ENCODE measurements at regions not wholly inside any gene's neighbourhood (a gene's known extent, or its start where the extent isn't known, plus 50 kb on each side); places are given as distances from the start of the nearest gene placed in this dataset.

- no peaks in the 10 kb centered on the region for H3K4me1 ChIP-seq (ENCODE audit: control insufficient read depth, extremely low read depth, insufficient read depth, low read length)
- H2AFZ ChIP-seq (ENCODE audit: low read length): no peak overlapping the region
- no peaks in the 10 kb centered on the region for H3K9me3 ChIP-seq (ENCODE audit: control insufficient read depth, insufficient read depth, low read depth, low read length)
- H3K27ac ChIP-seq (ENCODE audit: insufficient read depth, low read length): no peak overlapping the region
- no peaks in the 10 kb centered on the region for H4K20me1 ChIP-seq (ENCODE audit: control insufficient read depth, extremely low read depth, insufficient read depth, low read length)
- no peaks in the 10 kb centered on the region for H3K79me2 ChIP-seq (ENCODE audit: control insufficient read depth, insufficient read depth, low read length)
- no peak overlapping the region for H3K4me3 ChIP-seq (replicated peaks in 1 of 4; ENCODE audit: control extremely low read depth in 1 of 4, insufficient read depth in 1 of 4, low read depth in 3 of 4, low read length in 4 of 4)
- H3K36me3 ChIP-seq (ENCODE audit: control insufficient read depth, insufficient read depth, low read length): no peaks in the 10 kb centered on the region
- H3K9ac ChIP-seq (ENCODE audit: insufficient read depth, low read length): no peak overlapping the region
- no peak for DNase-seq (ENCODE audit: low read depth in 2 of 2)
- H3K4me2 ChIP-seq (ENCODE audit: extremely low read depth, insufficient read depth, low read length): no peak overlapping the region
- no peaks in the 10 kb centered on the region for H3K27me3 ChIP-seq (ENCODE audit: control insufficient read depth, insufficient read depth, low read length)
- TF ChIP-seq EZH2 (IDR thresholded peaks at IDR 0.05; ENCODE audit: low read length, missing control alignments): no peak
- TF ChIP-seq CTCF (conservative IDR thresholded peaks at IDR 0.05 in 1 of 2, IDR thresholded peaks at IDR 0.05 in 1 of 2; ENCODE audit: low read depth in 1 of 2, low read length in 2 of 2): no peak
Measured at GRCh38 chr11:42257534-42257933, 798.1 kb upstream of the LRRC4C start.

- H3K27me3 ChIP-seq (ENCODE audit: control insufficient read depth, insufficient read depth, low read length): no peaks in the 10 kb centered on the region
- H3K4me2 ChIP-seq (ENCODE audit: extremely low read depth, insufficient read depth, low read length): no peak overlapping the region
- TF ChIP-seq EZH2 (IDR thresholded peaks at IDR 0.05; ENCODE audit: low read length, missing control alignments) (no peak), CTCF (conservative IDR thresholded peaks at IDR 0.05 in 1 of 2, IDR thresholded peaks at IDR 0.05 in 1 of 2; ENCODE audit: low read depth in 1 of 2, low read length in 2 of 2) (no peak)
- no peaks in the 10 kb centered on the region for H4K20me1 ChIP-seq (ENCODE audit: control insufficient read depth, extremely low read depth, insufficient read depth, low read length)
- no peak overlapping the region for H3K4me3 ChIP-seq (replicated peaks in 1 of 4; ENCODE audit: control extremely low read depth in 1 of 4, insufficient read depth in 1 of 4, low read depth in 3 of 4, low read length in 4 of 4)
- H3K9me3 ChIP-seq (ENCODE audit: control insufficient read depth, insufficient read depth, low read depth, low read length): no peaks in the 10 kb centered on the region
- no peaks in the 10 kb centered on the region for H3K79me2 ChIP-seq (ENCODE audit: control insufficient read depth, insufficient read depth, low read length)
- H3K4me1 ChIP-seq (ENCODE audit: control insufficient read depth, extremely low read depth, insufficient read depth, low read length): no peaks in the 10 kb centered on the region
- no peak overlapping the region for H2AFZ ChIP-seq (ENCODE audit: low read length)
- no peak overlapping the region for H3K9ac ChIP-seq (ENCODE audit: insufficient read depth, low read length)
- no peak overlapping the region for H3K27ac ChIP-seq (ENCODE audit: insufficient read depth, low read length)
- no peaks in the 10 kb centered on the region for H3K36me3 ChIP-seq (ENCODE audit: control insufficient read depth, insufficient read depth, low read length)
- no peak for DNase-seq (ENCODE audit: low read depth in 2 of 2)
Measured at GRCh38 chr11:42265072-42265471, 805.6 kb upstream of the LRRC4C start.

DNA sequence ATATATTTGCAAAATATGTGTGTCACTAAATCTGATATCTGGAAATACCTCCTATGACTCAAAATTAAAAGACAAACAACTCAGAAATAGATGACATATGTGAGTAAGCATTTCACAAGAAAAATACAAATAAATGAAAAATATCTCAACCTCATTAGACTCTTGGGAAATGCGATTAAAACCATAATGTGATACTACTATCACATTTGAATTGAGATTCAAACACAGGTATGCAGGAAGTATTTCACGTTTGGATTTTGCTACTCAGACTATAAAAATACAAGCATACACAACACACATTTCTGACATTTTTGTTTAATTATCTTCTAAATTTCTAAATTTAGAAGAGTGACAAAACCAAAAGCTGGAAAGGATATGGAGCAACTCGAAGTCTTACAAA lies 811.9 kb upstream of the LRRC4C start:
- H3K27me3 ChIP-seq (ENCODE audit: control insufficient read depth, insufficient read depth, low read length): no peaks in the 10 kb centered on the region
- no peaks in the 10 kb centered on the region for H3K36me3 ChIP-seq (ENCODE audit: control insufficient read depth, insufficient read depth, low read length)
- no peaks in the 10 kb centered on the region for H4K20me1 ChIP-seq (ENCODE audit: control insufficient read depth, extremely low read depth, insufficient read depth, low read length)
- no peak overlapping the region for H3K9ac ChIP-seq (ENCODE audit: insufficient read depth, low read length)
- H3K4me2 ChIP-seq (ENCODE audit: extremely low read depth, insufficient read depth, low read length): no peak overlapping the region
- no peak for DNase-seq (ENCODE audit: low read depth in 2 of 2)
- TF ChIP-seq CTCF (conservative IDR thresholded peaks at IDR 0.05 in 1 of 2, IDR thresholded peaks at IDR 0.05 in 1 of 2; ENCODE audit: low read depth in 1 of 2, low read length in 2 of 2) (no peak), EZH2 (IDR thresholded peaks at IDR 0.05; ENCODE audit: low read length, missing control alignments) (no peak)
- no peak overlapping the region for H3K4me3 ChIP-seq (replicated peaks in 1 of 4; ENCODE audit: control extremely low read depth in 1 of 4, insufficient read depth in 1 of 4, low read depth in 3 of 4, low read length in 4 of 4)
- H3K4me1 ChIP-seq (ENCODE audit: control insufficient read depth, extremely low read depth, insufficient read depth, low read length): no peaks in the 10 kb centered on the region
- H3K27ac ChIP-seq (ENCODE audit: insufficient read depth, low read length): no peak overlapping the region
- no peak overlapping the region for H2AFZ ChIP-seq (ENCODE audit: low read length)
- H3K79me2 ChIP-seq (ENCODE audit: control insufficient read depth, insufficient read depth, low read length): no peaks in the 10 kb centered on the region
- H3K9me3 ChIP-seq (ENCODE audit: control insufficient read depth, insufficient read depth, low read depth, low read length): no peaks in the 10 kb centered on the region
